B cell (primary cell): ENCODE measurements at regions not wholly inside any gene's neighbourhood (a gene's known extent, or its start where the extent isn't known, plus 50 kb on each side); places are given as distances from the start of the nearest gene placed in this dataset.

Source experiments
- ATAC-seq: fragments of 200-7000 bp; cut with Tn5 transposase; one replicate; pipeline ENCODE4 v1.10.0; 2021; ENCODE audit warnings: low read depth, mild to moderate bottlenecking, moderate number of reproducible peaks, moderate library complexity
- CTCF ChIA-PET: fragments of 350-600 bp; sonication (Branson Sonifier 250); formaldehyde crosslinking; loops from one replicate; lab custom pipeline; 2021; ENCODE audit warnings: antibody characterized with exemption, inconsistent platforms; lab: Charles Lee
- POLR2A ChIA-PET: fragments of 350-600 bp; sonication (Branson Sonifier 250); formaldehyde crosslinking; loops from one replicate; lab custom pipeline; 2021; ENCODE audit warnings: antibody characterized with exemption; lab: Charles Lee
- DNase-seq: peaks from one replicate; pipeline ENCODE4 v3.0.0; 2013
- H2AFZ ChIP-seq: 2 replicates; pipeline ENCODE4 v1.6.1; 2012; ENCODE audit warnings: mild to moderate bottlenecking, low read depth, low read length; ENCODE audit not compliant: insufficient read depth, poor library complexity, severe bottlenecking
- H3K27ac ChIP-seq, 2 donors: 1 replicate in 1 of 2; 2 replicates in 1 of 2; pipeline ENCODE4 v1.5.1; 2012 to 2013; ENCODE audit warnings: low read length in 2 of 2, mild to moderate bottlenecking in 2 of 2, moderate library complexity in 1 of 2
- H3K27me3 ChIP-seq, 4 experiments: fragments of 200-600 bp in 1 of 4; sonication (generic) in 1 of 4; replicated peaks in 1 of 4; 1 replicate in 2 of 4; 2 replicates in 2 of 4; pipeline versions ENCODE4 v1.6.1 to v1.7.0; 2013 to 2016; ENCODE audit warnings: low read length in 3 of 4, mild to moderate bottlenecking in 2 of 4, mixed read lengths in 1 of 4, moderate library complexity in 1 of 4; ENCODE audit not compliant: insufficient read depth in 4 of 4, control insufficient read depth in 3 of 4; ENCODE audit errors: control extremely low read depth in 1 of 4
- H3K36me3 ChIP-seq, 2 experiments: replicated peaks in 1 of 2; 1 replicate in 1 of 2; 2 replicates in 1 of 2; pipeline versions ENCODE4 v1.6.1 to v1.7.1; 2013; ENCODE audit warnings: low read length in 1 of 2; ENCODE audit not compliant: insufficient read depth in 2 of 2, control insufficient read depth in 1 of 2; ENCODE audit errors: control extremely low read depth in 1 of 2, extremely low read depth in 1 of 2
- H3K4me1 ChIP-seq, 2 donors: fragments of 200-600 bp in 1 of 2; sonication (generic) in 1 of 2; 1 replicate in 1 of 2; 2 replicates in 1 of 2; pipeline versions ENCODE4 v1.5.1 to v1.6.1; 2013 to 2017; ENCODE audit warnings: low read length in 2 of 2; ENCODE audit not compliant: control insufficient read depth in 2 of 2, insufficient read depth in 2 of 2
- H3K4me2 ChIP-seq: replicated peaks from 2 replicates; pipeline ENCODE3; 2012; ENCODE audit warnings: mild to moderate bottlenecking, low read depth, low read length; ENCODE audit not compliant: poor library complexity, severe bottlenecking
- H3K4me3 ChIP-seq, 5 experiments: fragments of 200-600 bp in 1 of 5; sonication (generic) in 1 of 5; 1 replicate in 3 of 5; 2 replicates in 2 of 5; pipeline versions ENCODE4 v1.5.1 to v1.7.0; 2011 to 2016; ENCODE audit warnings: low read length in 4 of 5, mild to moderate bottlenecking in 4 of 5, low read depth in 2 of 5, control low read depth in 1 of 5, moderate library complexity in 1 of 5; ENCODE audit not compliant: insufficient read depth in 1 of 5; ENCODE audit errors: control extremely low read depth in 1 of 5, extremely low read depth in 1 of 5
- H3K79me2 ChIP-seq: fragments of 200-600 bp; sonication (generic); one replicate; pipeline ENCODE4 v1.6.0; 2016; ENCODE audit warnings: low read length; ENCODE audit not compliant: control insufficient read depth, insufficient read depth
- H3K9ac ChIP-seq: fragments of 200-600 bp; sonication (generic); 2 replicates; pipeline ENCODE4 v1.6.1; 2017; ENCODE audit warnings: mild to moderate bottlenecking, low read length, moderate library complexity
- H3K9me3 ChIP-seq, 3 donors: one replicate each; pipeline versions ENCODE4 v1.6.1 to v1.7.1; 2013; ENCODE audit warnings: low read length in 2 of 3; ENCODE audit not compliant: control insufficient read depth in 2 of 3, insufficient read depth in 1 of 3; ENCODE audit errors: control extremely low read depth in 1 of 3
- H4K20me1 ChIP-seq: 2 replicates; pipeline ENCODE4 v1.6.0; 2012; ENCODE audit warnings: mild to moderate bottlenecking, low read length; ENCODE audit not compliant: insufficient read depth, control insufficient read depth, poor library complexity, severe bottlenecking
- H3K27ac Mint-ChIP-seq: one replicate; pipeline ENCODE4 v1.8.0; 2021; ENCODE audit warnings: mixed read lengths
- H3K27me3 Mint-ChIP-seq: one replicate; pipeline ENCODE4 v1.8.0; 2021; ENCODE audit warnings: mixed read lengths
- H3K4me1 Mint-ChIP-seq: one replicate; pipeline ENCODE4 v1.8.0; 2021; ENCODE audit warnings: mixed read lengths
- H3K4me3 Mint-ChIP-seq: one replicate; pipeline ENCODE4 v1.8.0; 2021; ENCODE audit warnings: mixed read lengths
- H3K9me3 Mint-ChIP-seq: one replicate; pipeline ENCODE4 v1.8.0; 2022; ENCODE audit warnings: mixed read lengths; ENCODE audit not compliant: insufficient read depth
- EZH2 ChIP-seq: IDR thresholded peaks from 2 replicates; pipeline ENCODE4 v1.6.1; 2012; ENCODE audit warnings: borderline replicate concordance, low read depth, mild to moderate bottlenecking, moderate library complexity, low read length; ENCODE audit not compliant: insufficient read depth, poor library complexity, severe bottlenecking
- WGBS: methylation state at CpG from one replicate; pipeline ENCODE4 v1.1.5; 2013; ENCODE audit warnings: missing lambda C conversion rate; ENCODE audit not compliant: insufficient coverage; 5-methylcytosine and 5-hydroxymethylcytosine counted together
- intact Hi-C: fragments of 100-400 bp; cut with micrococcal nuclease; formaldehyde crosslinking; loops from one replicate; pipeline ENCODE4 v1.10.0; 2022
- TF ChIP-seq, protein P1 (sequence below): fragments of 200-600 bp; IDR thresholded peaks from one replicate; pipeline ENCODE4 v1.8.0; 2022; ENCODE audit warnings: antibody characterized with exemption, mild to moderate bottlenecking

DNA sequence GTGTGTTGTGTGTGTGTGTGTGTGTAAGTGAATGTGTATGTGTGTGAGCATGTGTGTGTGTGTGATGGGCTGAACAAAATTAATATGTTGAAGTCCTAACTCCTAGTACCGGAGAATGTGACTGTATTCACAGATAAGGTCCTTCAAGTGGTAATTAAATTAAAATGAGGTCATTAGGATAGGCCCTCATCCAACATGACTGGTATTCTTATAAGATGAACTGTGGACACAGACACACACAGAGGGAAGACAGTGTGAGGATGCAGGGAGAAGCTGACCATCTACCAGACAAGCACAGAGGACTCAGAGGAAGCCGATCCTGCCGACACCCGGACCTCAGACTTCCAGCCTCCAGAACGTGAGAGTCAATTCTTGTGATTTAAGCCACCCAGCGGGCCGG lies 91.2 kb upstream of the PGBD5 start:
- Histone ChIP-seq H3K9me3 (no peaks in the 10 kb centered on the region), H3K4me3 (no peak overlapping the region), H3K27ac (no peak overlapping the region), H3K4me1 (peaks cover 0 to 3% of the 10 kb centered on the region in 2 donors), H2AFZ (no peak overlapping the region), H3K79me2 (no peaks in the 10 kb centered on the region), H4K20me1 (no peaks in the 10 kb centered on the region), H3K9ac (no peak overlapping the region), H3K36me3 (no peaks in the 10 kb centered on the region), H3K27me3 (no peaks in the 10 kb centered on the region), H3K4me2 (no peak overlapping the region)
- POLR2A ChIA-PET: no interaction called here
- no peaks in the 10 kb centered on the region for H3K4me1 Mint-ChIP-seq
- no peak overlapping the region for H3K27ac Mint-ChIP-seq
- ATAC-seq: no peak
- no peaks in the 10 kb centered on the region for H3K9me3 Mint-ChIP-seq
- H3K4me3 Mint-ChIP-seq: no peak overlapping the region
- peaks cover 19% of the 10 kb centered on the region for H3K27me3 Mint-ChIP-seq
- CTCF ChIA-PET: no interaction called here
- no peak for DNase-seq
- 100% methylated on average over 3 of the region's 7 CpGs for WGBS
- intact Hi-C loops: no loop called here
- no peak for TF ChIP-seq EZH2
- TF ChIP-seq, protein P1, sequence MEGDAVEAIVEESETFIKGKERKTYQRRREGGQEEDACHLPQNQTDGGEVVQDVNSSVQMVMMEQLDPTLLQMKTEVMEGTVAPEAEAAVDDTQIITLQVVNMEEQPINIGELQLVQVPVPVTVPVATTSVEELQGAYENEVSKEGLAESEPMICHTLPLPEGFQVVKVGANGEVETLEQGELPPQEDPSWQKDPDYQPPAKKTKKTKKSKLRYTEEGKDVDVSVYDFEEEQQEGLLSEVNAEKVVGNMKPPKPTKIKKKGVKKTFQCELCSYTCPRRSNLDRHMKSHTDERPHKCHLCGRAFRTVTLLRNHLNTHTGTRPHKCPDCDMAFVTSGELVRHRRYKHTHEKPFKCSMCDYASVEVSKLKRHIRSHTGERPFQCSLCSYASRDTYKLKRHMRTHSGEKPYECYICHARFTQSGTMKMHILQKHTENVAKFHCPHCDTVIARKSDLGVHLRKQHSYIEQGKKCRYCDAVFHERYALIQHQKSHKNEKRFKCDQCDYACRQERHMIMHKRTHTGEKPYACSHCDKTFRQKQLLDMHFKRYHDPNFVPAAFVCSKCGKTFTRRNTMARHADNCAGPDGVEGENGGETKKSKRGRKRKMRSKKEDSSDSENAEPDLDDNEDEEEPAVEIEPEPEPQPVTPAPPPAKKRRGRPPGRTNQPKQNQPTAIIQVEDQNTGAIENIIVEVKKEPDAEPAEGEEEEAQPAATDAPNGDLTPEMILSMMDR: no peak

DNA sequence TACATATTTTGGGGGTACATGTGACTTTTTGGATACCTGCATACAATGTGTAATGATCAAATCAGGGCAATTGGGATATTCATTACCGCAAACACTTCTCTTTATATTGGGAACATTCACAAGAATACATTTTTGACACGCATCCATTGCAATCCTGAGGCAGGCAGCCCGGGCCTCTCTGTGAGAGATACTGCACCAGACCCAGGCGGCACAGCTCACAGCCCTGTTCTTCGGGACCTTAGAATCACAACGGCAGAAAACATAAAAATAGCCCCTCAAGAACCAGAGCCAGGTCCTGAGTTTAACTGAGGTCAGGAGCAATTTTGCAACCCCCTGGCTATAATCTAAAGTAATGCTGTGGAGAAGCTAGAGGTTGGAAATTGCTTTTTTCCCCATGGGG lies 90.8 kb upstream of the PGBD5 start:
- TF ChIP-seq, protein P1: no peak
- TF ChIP-seq EZH2: no peak
- Histone ChIP-seq H3K4me1 (peaks cover 0 to 3% of the 10 kb centered on the region in 2 donors), H3K27ac (no peak overlapping the region), H3K9me3 (no peaks in the 10 kb centered on the region), H3K9ac (no peak overlapping the region), H4K20me1 (no peaks in the 10 kb centered on the region), H2AFZ (no peak overlapping the region), H3K79me2 (no peaks in the 10 kb centered on the region), H3K27me3 (no peaks in the 10 kb centered on the region), H3K36me3 (no peaks in the 10 kb centered on the region), H3K4me3 (no peak overlapping the region), H3K4me2 (no peak overlapping the region)
- Mint-ChIP-seq H3K4me3 (no peak overlapping the region), H3K9me3 (no peaks in the 10 kb centered on the region), H3K4me1 (no peaks in the 10 kb centered on the region), H3K27me3 (peaks cover 19% of the 10 kb centered on the region), H3K27ac (no peak overlapping the region)
- POLR2A ChIA-PET: no interaction called here
- CTCF ChIA-PET: no interaction called here
- ATAC-seq (no peak), DNase-seq (no peak)
- intact Hi-C loops: no loop called here
- 78% methylated on average over 2 of the region's 6 CpGs for WGBS
